Transverse colon (tissue), 4 donors: ENCODE measurements at regions not wholly inside any gene's neighbourhood (a gene's known extent, or its start where the extent isn't known, plus 50 kb on each side); places are given as distances from the start of the nearest gene placed in this dataset.

Experiments
- DNase-seq: peaks from one replicate; pipeline ENCODE4 v3.0.0-alpha.2; 2019
- H3K27ac ChIP-seq, 4 donors: fragments of 200-600 bp; sonication (generic); 2 replicates each; pipeline ENCODE4 v1.5.1; 2016 to 2018; ENCODE audit warnings: inconsistent platforms in 4 of 4
- H3K27me3 ChIP-seq: fragments of 200-600 bp; sonication (generic); 2 replicates; pipeline ENCODE4 v1.5.1; 2017; ENCODE audit warnings: inconsistent platforms
- H3K36me3 ChIP-seq, 4 donors: fragments of 200-600 bp; sonication (generic); 2 replicates each; pipeline ENCODE4 v1.5.1; 2017 to 2019; ENCODE audit warnings: inconsistent platforms in 4 of 4
- H3K4me1 ChIP-seq, 4 donors: fragments of 200-600 bp; sonication (generic); 2 replicates each; pipeline ENCODE4 v1.5.1; 2017 to 2020; ENCODE audit warnings: inconsistent platforms in 4 of 4
- H3K4me3 ChIP-seq, 4 donors: fragments of 200-600 bp; sonication (generic); 1 replicate in 1 of 4; 2 replicates in 3 of 4; pipeline versions ENCODE4 v1.5.1 to v1.6.1; 2017 to 2019; ENCODE audit warnings: inconsistent platforms in 4 of 4
- H3K9me3 ChIP-seq, 2 donors: fragments of 200-600 bp; sonication (generic); 2 replicates each; pipeline ENCODE4 v1.5.1; 2017 to 2019; ENCODE audit warnings: inconsistent platforms in 2 of 2
- EP300 ChIP-seq: sonication (generic); formaldehyde crosslinking; IDR thresholded peaks from one replicate; pipeline ENCODE4 v1.6.1; 2017; ENCODE audit warnings: antibody characterized with exemption, low read depth
- POLR2A ChIP-seq: fragments of 450-650 bp; IDR thresholded peaks from one replicate; pipeline ENCODE4 v1.6.1; 2016; ENCODE audit warnings: antibody characterized with exemption, mild to moderate bottlenecking, moderate library complexity
- POLR2AphosphoS5 ChIP-seq, 3 donors: sonication (generic); formaldehyde crosslinking; IDR thresholded peaks; one replicate each; pipeline ENCODE4 v1.6.1; 2016; ENCODE audit warnings: antibody characterized with exemption in 3 of 3
- WGBS, 2 donors: methylation state at CpG; one replicate each; pipeline ENCODE4 v1.1.5; 2018; ENCODE audit warnings: low coverage in 1 of 2; 5-methylcytosine and 5-hydroxymethylcytosine counted together
- in situ Hi-C, 4 donors: fragments of 200-750 bp; cut with MboI; loops; one replicate each; pipeline versions ENCODE4 v1.15.0 to v1.15.1; 2017; ENCODE audit warnings: low sequenced_read_pairs in 3 of 4, low pct_ligation_motif_present in 1 of 4, low pct_unique_long_range_greater_than_20kb in 1 of 4
- intact Hi-C: fragments of 100-400 bp; cut with DNase I; formaldehyde crosslinking; loops from one replicate; pipeline ENCODE4 v1.15.1; 2023; ENCODE audit warnings: low total_unique reads
- TF ChIP-seq, protein P1 (sequence below), 5 experiments: fragments of 200-600 bp in 3 of 5; fragments of 450-650 bp in 2 of 5; sonication (generic) in 3 of 5; IDR thresholded peaks; 1 replicate in 2 of 5; 2 replicates in 3 of 5; pipeline ENCODE4 v1.5.1; 2016 to 2017; ENCODE audit warnings: antibody characterized with exemption in 5 of 5, inconsistent platforms in 3 of 5, mild to moderate bottlenecking in 2 of 5, moderate library complexity in 1 of 5

DNA sequence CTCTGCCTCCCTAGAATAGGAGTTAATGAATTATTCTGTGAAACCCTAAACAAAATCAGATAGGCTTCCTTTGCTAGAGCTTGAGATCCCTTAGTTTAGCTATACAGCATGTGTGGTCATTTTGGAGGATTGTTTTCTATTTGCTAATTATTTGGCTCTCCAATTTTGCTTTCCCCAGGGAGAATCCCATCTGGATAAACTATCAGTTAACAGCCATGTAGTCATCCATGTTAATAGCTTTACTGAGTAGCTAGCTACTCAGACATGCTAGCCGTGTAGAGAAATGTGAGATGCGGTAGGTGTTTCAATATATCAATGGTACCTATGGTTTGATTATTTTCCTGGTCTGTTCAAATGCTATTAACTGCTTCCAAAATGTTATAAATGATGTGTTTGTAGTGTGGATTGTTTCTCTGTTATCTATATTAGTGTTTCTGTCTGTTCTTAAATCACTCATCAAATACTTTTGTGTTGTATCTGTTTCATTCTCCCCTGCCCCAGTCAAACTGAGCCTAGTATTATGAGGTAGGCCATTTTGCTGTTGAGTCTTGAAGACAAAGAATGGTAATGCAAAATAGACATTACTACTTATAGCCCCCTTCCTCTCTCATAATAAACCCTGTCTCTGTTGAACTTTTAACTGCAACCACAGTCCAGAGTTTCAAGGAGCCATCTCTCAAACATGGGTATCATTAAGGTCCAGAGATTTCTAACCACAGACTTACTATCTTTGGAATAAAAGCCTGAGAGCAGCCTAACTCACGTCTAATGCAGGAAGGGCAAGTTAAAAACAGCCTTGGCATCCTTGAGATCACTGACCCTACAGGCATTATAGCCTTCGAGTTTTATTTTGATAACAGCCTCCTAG lies 56.1 kb upstream of the GRAMD1B start:
- TF ChIP-seq, protein P1, sequence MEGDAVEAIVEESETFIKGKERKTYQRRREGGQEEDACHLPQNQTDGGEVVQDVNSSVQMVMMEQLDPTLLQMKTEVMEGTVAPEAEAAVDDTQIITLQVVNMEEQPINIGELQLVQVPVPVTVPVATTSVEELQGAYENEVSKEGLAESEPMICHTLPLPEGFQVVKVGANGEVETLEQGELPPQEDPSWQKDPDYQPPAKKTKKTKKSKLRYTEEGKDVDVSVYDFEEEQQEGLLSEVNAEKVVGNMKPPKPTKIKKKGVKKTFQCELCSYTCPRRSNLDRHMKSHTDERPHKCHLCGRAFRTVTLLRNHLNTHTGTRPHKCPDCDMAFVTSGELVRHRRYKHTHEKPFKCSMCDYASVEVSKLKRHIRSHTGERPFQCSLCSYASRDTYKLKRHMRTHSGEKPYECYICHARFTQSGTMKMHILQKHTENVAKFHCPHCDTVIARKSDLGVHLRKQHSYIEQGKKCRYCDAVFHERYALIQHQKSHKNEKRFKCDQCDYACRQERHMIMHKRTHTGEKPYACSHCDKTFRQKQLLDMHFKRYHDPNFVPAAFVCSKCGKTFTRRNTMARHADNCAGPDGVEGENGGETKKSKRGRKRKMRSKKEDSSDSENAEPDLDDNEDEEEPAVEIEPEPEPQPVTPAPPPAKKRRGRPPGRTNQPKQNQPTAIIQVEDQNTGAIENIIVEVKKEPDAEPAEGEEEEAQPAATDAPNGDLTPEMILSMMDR (IDR thresholded peaks at IDR 0.05): no peak
- TF ChIP-seq POLR2A (no peak), POLR2AphosphoS5 (IDR thresholded peaks at IDR 0.05) (no peak), EP300 (no peak)
- in situ Hi-C loops: no loop called here
- WGBS, 2 donors: 73 to 90% methylated on average over 4 of the region's 4 CpGs

DNA sequence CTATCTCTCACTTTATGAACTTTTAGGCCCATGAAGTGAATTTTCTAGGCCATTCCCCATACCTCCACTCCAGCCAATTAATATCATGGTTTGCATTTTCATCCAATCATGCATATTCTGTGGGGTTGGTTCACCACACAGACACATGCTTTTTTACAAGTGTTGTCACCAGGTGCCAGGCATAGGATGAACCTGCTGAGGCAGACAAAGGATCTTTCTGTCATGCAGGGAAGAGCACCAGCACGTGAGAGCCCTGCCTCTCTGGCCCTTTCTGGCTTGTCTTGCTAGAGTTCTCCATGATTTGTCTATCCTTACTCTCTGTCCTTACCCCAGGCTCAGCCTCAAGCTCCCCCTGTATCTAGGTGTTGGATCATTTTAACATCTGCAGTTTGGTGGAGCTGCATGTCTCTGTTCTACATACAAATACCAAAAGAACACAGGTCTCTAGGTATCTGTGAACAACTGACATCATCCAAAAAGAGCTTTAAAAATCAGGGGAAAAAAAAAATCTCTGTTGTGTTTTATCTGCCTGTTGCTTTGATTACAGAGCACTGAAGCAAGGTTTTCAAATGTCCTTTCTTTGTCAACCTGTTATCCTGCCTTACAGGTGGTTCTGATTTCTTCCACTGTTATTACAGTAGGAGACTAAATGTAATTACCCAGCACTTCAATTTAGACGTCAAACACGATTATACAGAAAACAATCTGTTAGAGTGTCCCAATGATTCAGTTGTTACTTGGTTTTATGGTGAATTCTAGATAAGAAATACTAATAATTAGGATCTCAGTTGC lies 58.4 kb upstream of the GRAMD1B start:
- DNase-seq: no peak
- Histone ChIP-seq H3K4me3 (no peak overlapping the region), H3K36me3 (no peaks in the 10 kb centered on the region), H3K9me3 (no peaks in the 10 kb centered on the region), H3K27ac (no peak overlapping the region), H3K27me3 (peaks cover 3% of the 10 kb centered on the region), H3K4me1 (no peaks in the 10 kb centered on the region)
- TF ChIP-seq, protein P1 (IDR thresholded peaks at IDR 0.05): no peak
- no peak for TF ChIP-seq EP300
- no peak for TF ChIP-seq POLR2AphosphoS5 (IDR thresholded peaks at IDR 0.05)
- TF ChIP-seq POLR2A: no peak
- in situ Hi-C loops (no loop called here), intact Hi-C loops (no loop called here)
- 54 to 63% methylated on average over 3 of the region's 3 CpGs for WGBS, 2 donors

More for the DNA sequence above, 56.1 kb upstream of the GRAMD1B start:
- Histone ChIP-seq H3K27me3 (no peaks in the 10 kb centered on the region), H3K36me3 (no peaks in the 10 kb centered on the region), H3K27ac (no peak overlapping the region), H3K4me3 (no peak overlapping the region), H3K4me1 (no peaks in the 10 kb centered on the region), H3K9me3 (no peaks in the 10 kb centered on the region)
- intact Hi-C loops: no loop called here
- no peak for DNase-seq

DNA sequence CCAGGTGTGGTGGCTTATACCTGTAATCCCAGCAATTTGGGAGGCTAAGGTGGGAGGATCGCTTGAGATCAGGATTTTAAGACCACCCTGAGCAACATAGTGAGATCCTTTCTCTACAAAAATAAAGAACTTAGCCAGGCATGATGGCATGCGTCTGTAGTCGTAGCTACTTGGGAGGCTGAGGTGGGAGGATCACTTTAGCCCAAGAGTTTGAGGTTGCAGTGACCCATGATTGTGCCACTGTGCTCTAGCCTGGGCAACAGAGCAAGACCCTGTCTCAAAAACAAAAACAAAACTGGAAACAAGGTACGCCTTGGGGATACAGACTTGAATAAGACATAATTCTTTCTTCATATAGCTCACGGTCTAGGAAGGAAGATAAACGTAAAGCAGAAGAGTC lies 63.1 kb upstream of the GRAMD1B start:
- intact Hi-C loops (no loop called here), in situ Hi-C loops (no loop called here)
- H3K4me1 ChIP-seq: peaks cover 0 to 9% (median 1%) of the 10 kb centered on the region in 4 donors
- H3K9me3 ChIP-seq: no peaks in the 10 kb centered on the region
- DNase-seq: no peak
- TF ChIP-seq EP300: no peak
- peaks cover 3% of the 10 kb centered on the region for H3K27me3 ChIP-seq
- no peak overlapping the region for H3K27ac ChIP-seq
- H3K4me3 ChIP-seq: no peak overlapping the region
- WGBS, 2 donors: 89 to 91% methylated on average over 6 of the region's 6 CpGs
- no peaks in the 10 kb centered on the region for H3K36me3 ChIP-seq

DNA sequence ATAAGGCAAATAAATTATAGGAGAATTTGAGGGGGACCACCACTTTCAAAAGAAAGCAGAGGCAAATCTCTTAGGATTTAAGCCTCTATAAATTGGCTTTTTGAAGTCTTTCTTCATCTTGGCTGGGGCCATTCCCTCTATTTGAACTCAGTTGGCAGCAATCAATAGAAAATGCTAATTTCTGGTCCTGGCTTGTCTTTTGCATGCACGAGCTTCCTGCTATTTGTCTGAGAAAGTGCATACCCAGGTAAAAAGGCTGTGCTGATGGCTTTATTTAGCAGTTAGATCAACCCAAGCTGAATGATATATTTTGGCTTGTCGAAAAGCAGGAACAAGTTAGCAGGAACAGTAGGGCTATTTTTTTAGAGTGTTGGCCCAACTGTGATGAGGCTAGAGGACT lies 64.1 kb upstream of the GRAMD1B start:
- no peak for DNase-seq
- in situ Hi-C loops: no loop called here
- Histone ChIP-seq H3K36me3 (no peaks in the 10 kb centered on the region), H3K4me1 (peaks cover 0 to 9% (median 1%) of the 10 kb centered on the region in 4 donors), H3K27ac (no peak overlapping the region), H3K4me3 (no peak overlapping the region), H3K9me3 (no peaks in the 10 kb centered on the region), H3K27me3 (peaks cover 10% of the 10 kb centered on the region)
- intact Hi-C loops: no loop called here
- no peak for TF ChIP-seq POLR2AphosphoS5 (IDR thresholded peaks at IDR 0.05)
- no peak for TF ChIP-seq POLR2A
- TF ChIP-seq EP300: no peak
- TF ChIP-seq, protein P1 (IDR thresholded peaks at IDR 0.05): no peak
- 90 to 100% methylated on average over 2 of the region's 2 CpGs for WGBS, 2 donors
